SH-SY5Y (cell line): ENCODE measurements at regions not wholly inside any gene's neighbourhood (a gene's known extent, or its start where the extent isn't known, plus 50 kb on each side); places are given as distances from the start of the nearest gene placed in this dataset.

Experiments
- GATA2 ChIP-seq: IDR thresholded peaks from 2 replicates; pipeline ENCODE4 v1.6.1; 2011; ENCODE audit warnings: mild to moderate bottlenecking, low read depth, low read length
- GATA3 ChIP-seq: IDR thresholded peaks from 2 replicates; pipeline ENCODE4 v1.6.1; 2011; ENCODE audit warnings: low read depth, mild to moderate bottlenecking, low read length, moderate library complexity

DNA sequence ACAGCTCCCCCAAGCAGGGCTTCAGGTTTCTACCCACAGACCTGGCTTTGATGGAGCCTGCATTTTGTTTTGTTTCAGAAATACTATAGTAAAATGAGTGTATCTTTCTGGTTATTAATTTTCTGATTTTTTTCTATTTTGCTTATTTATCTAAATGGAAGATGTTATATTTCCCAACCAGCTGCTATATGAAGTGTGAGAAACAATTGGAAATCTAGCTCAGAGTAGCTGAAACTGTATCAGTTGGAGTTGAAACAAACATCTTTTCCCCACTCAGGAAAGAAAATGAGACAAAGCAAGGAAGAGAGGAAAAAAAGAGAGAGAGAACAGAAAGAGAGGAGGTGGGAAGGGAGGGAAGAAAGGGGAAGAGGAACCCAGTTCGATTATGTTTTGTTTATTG is 358.5 kb upstream of the ZNF507 start:
- TF ChIP-seq GATA2: no peak
- TF ChIP-seq GATA3: no peak

DNA sequence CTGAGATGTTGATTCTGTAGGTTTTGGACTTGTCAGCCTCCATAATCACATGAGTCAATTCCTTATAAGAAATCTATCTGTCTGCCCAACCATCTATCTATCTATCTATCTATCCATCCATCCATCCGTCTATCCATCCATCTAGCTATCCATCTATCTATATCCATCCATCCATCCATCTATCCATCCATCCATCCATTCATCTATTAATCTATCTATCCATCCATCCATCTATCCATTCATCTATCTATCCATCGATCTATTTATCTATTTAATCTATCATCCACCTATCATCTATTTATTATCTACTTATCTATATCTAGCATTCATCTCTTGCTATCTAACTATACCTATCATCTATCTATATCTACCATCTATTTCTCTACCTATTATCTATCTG is 357.2 kb upstream of the ZNF507 start:
- no peak for TF ChIP-seq GATA3
- TF ChIP-seq GATA2: no peak

DNA sequence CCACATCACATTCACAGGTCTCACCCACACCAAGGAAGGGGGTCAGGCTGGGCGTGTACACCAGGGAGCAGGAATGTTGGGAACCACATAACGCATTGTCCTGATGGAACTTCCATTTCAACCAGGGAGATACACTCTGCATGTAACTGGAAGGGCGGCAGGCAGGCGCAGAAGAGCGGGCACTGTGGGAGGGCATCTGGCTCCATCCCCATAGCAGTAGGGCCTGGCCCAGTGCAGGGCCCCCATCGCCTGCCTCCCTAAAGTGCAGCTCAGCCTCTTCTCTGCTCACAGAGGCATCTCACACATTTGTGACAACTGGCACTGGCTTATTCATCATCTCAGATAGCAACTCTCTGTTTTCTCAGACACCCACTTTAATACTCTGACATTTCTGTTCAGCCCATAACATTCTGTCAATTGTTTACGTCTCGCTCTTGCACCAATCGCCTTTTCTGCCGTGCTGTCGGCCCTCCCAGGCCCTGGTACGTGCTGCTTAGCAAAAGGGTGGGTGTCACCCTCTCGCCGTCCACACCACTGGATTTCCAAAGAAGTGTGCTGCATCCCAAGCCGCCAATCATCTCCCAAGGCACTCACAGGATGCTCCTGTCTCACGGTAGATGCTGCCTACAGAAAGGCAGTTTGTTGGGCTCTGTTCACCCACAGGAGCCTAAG is 353.3 kb upstream of the ZNF507 start:
- TF ChIP-seq GATA2 (no peak), GATA3 (no peak)

DNA sequence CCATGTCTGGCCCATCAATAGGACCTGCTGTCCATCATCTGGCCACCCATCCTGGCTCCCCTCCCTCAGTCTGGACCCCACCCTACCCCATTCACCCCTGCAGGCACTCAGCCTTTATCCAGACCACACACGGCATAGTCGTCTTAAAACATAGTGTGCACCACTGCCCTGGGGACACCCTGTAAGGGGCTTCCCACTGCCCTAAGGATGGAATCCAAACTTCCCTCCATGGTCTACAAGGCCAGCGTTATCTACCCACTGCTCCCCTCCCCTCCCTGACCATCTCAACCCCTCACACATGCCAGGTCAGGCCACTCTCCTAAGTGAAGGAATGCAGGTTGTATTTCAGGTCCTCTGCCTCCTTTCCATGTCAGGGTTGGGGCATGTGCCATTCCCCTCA is 352.7 kb upstream of the ZNF507 start:
- TF ChIP-seq GATA2 (no peak), GATA3 (no peak)

DNA sequence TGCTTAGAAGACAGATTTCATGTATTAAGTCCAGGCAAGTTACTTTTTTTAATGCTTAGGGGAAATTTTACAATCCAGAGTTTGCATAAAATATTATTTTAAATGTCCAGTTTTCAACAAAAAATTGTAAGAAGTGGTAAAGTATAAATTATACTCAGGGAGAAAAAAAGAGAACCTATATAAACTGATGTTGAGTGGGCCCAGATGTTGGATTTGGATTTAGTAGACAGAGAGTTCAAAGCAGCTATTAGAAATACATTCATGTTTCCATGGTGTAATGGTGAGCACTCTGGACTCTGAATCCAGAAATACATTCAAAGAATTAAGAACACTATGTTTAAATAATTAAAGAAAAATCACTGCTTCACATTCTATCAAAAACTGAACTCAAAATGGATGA is 349.9 kb upstream of the ZNF507 start:
- TF ChIP-seq GATA2 (no peak), GATA3 (no peak)

DNA sequence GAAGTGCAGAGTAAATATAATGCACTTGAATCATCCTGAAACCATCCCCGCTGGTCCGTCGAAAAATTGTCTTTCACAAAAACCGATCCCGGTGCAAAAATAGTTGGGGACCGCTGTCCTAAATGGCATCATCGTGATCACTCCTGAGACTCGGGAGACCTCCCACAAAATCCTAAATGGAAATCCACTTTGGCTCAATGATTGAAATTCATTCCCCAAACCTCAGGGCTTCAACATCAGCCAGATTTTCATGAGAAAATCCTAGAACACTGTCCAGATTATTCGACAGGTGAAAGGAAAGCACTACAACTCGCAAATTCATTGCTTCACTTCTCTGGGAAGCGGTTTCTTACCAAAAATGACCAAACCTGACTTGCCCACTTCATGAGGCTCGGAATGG is 335.3 kb upstream of the ZNF507 start:
- TF ChIP-seq GATA3 (no peak), GATA2 (no peak)

DNA sequence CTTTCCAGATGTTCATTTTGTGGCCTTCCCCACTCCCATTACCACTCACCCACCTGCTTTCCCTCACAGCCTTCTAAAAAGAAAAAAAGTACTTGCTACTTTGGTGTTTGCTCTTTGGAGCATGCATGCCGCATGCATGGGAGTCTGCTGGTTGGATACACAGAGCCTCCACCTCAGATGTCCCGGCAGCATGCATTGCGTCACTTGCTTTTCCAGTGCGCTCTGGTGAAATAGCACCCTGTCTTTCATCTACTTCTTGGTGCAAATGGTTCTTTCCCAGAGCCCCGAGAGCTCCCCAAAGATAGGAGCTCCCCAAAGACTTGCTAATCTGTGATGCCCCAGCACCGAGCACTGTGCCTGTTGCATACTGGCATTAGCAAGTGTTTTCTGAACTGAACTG is 333.2 kb upstream of the ZNF507 start:
- TF ChIP-seq GATA3: no peak
- no peak for TF ChIP-seq GATA2

DNA sequence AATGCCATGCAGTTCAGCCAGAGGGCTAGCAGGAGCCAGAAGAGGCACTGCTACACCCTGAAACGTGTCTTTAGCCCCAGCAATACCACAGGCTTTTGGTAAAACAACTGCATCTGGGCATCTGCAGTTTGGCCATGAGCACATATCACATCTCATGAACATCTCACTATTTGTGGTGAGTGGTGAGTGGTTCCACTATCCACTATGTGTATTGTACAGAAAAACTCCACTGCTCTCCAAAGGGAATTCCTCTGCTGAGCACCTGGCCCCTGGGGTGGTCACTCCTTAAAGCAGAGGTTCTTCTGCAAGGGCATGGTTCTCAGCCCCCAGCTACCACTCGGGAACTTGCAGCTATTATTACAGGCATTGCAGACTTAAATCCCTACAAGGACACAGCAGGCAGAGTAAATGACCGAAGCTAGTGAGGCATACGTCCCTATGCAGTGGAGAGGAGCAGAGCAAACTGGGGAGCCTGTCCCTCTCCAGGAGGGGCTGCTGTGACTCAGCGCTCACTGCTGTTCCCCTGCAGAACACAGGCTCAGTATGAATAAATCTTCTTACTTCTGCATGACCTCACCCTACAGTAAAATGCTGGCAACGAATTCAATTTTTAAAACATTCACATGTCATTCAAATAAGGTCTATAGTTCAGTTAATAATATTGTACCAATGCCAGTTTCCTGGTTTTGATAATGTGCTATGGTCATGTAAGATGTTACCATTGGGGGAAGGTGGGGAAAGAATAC is 332.4 kb upstream of the ZNF507 start:
- TF ChIP-seq GATA3 (no peak), GATA2 (no peak)

DNA sequence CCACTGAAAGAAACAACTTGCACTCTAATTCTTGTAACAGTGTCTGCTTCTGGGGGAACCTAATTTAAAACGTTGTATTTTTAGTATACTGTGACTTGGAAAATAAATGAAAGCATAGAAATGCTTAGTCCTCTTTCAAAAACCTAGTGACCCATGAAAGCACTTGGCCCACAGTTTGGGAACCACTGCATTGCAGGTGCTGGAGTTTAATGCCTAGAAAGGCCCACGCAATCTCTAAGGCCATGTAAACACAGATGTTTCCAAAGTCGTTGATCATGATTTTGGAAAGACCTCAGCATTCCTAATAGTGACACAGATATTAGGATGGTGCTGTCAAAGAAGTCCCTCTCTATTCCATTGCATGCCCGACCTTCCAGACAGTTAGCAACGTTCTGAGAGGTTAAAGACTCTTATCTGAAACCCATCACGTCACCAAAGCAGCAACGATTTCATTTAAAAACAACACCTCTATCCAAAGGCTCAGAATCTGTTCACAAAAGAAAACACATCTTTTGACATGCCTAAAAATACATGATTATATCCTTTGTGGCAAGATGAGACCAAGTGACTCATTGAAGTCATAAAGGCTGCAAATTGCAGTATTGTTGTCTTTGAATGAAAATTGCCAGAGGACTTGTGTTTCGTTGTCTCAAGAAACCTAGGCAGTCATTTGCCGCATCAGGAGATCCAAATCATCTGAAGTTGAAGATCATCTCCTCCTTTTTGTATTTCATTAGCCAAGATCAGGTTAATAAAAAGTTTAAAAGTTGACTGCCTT is 328.0 kb upstream of the ZNF507 start:
- TF ChIP-seq GATA2: no peak
- no peak for TF ChIP-seq GATA3

DNA sequence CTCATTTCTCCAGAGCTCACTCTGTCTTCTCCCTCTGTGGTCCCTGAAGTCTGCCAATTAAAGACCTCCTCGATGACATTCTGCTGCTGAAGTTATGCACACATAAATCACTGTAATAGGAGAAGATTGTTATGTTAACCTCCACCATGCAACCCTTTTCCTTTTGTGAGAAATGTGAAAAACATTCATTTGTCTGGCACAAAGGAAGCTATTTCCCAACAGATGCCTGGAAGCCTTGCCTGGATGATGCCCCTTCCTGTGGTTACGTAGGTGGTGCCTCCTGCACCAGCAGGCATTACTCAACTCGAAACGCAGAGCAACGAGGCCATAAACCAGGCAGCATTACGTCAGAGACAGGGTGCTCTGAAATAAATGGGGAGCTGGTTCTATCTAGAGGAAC is 327.4 kb upstream of the ZNF507 start:
- TF ChIP-seq GATA2 (no peak), GATA3 (no peak)

DNA sequence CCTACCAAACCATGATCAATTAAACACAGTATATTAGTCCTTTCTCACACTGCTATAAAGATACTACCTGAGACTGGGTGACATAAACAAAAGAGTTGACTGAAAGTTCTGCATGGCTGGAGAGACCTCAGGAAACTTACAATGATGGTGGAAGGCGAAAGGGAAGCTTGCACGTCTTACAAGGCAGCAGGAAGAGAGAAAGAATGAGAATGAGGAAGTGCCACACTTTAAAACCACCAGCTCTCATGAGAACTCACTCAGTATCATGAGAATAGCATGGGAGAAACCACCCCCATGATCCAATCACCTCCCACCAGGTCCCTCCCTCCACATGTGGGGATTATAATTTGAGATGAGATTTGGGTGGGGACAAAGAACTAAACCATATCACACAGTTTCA is 324.9 kb upstream of the ZNF507 start:
- TF ChIP-seq GATA3 (no peak), GATA2 (no peak)

DNA sequence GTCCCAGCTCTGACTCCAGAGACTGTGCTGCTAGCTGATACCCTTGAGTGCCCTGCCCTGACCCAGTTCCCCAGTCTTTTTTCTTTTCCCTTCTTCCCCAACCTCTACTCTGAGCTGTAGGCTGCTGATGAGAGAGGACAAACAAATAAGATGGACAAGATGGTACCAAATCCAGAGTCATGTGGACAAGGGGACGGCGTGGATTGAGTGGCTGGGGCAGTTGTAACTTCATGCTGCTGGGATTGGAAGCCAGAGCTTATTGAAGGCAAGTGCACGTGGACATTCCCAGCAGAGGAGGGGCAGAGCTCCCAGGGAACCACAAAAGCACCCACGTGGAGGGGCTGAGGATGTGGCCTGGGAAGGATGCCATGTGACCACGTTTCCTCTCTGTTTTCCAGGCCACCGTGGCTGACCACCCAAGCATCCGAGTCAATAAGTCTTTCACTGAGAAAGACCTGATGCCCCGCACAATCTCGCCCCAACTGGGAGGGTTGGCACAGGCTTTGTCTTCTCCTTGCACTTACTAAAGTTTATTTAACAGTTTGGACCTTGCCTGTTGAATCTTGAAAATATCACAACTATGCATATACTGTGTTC is 323.3 kb upstream of the ZNF507 start:
- TF ChIP-seq GATA2 (no peak), GATA3 (no peak)

DNA sequence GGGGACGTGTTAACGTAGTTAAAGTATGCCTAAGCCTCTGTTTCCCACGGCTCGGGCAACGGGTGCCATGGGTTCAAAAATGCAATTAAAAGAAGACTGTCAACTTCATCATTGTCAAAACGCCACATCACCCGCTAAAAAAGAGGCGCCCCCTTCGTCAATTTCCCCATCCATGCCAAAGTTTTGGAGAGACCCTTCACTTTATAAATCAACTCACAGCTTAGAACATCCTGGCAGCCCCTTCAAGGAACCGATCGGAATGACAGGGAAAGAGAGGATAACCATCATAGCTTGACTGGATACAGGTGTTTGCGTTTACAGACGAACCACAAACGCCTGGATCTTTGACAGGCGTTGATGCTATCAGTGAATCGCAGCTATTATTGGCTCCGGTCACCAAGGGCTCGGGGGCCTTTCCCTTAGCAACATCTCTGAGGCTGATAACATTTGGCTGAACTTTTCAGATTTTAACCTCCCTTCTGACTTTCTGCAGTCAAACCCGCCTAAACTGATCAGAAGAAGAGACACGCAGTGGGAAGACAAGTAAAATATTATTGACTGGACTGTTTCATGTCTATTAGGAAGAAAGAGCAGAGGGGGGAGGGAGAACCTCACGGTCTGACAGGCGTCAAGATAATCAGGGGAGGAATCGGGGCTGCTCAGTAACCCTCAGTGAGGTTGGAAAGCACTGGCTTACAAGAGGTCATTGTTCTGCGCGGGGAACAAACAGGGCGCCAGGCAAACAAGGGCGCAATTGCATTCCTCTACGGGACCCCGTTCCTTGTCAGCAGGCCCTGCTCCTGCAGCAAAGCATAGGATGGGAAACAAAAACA is 322.5 kb upstream of the ZNF507 start:
- TF ChIP-seq GATA2: peak; percentile 99
- peak; percentile 96 for TF ChIP-seq GATA3

DNA sequence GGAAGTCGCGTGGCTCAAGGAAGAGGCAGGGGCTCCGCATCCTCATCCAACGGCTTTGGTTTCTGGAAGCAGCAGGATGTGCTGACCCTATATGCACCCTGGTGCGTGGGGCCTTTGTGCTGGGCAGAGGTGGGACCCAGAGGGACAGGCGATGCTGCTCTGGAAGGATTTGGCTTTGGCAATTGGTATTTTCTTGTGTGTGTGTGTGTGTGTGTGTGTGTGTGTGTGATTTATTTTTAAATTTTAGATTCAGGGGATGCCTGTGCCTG is 321.9 kb upstream of the ZNF507 start:
- no peak for TF ChIP-seq GATA2
- no peak for TF ChIP-seq GATA3
